IPS DF 6.9 (cell line): ENCODE measurements at regions not wholly inside any gene's neighbourhood (a gene's known extent, or its start where the extent isn't known, plus 50 kb on each side); places are given as distances from the start of the nearest gene placed in this dataset.
"Not testable (repeated sequence)": the region's sequence is repeated elsewhere in the genome, so short reads cannot be mapped to it uniquely, and the experiment has no call there.

Experiments used
- DNase-seq: peaks from one replicate; pipeline ENCODE4 v3.0.0-alpha.2; 2013; ENCODE audit warnings: low read depth, low spot score
- H3K27ac ChIP-seq: one replicate; pipeline ENCODE4 v1.5.1; 2013; ENCODE audit warnings: low read length, control low read depth
- H3K27me3 ChIP-seq: 2 replicates; pipeline ENCODE4 v1.6.1; 2013; ENCODE audit warnings: mild to moderate bottlenecking, low read length; ENCODE audit not compliant: control insufficient read depth, insufficient read depth
- H3K36me3 ChIP-seq: 2 replicates; pipeline ENCODE4 v1.6.1; 2013; ENCODE audit warnings: low read length; ENCODE audit not compliant: control insufficient read depth, insufficient read depth
- H3K4me1 ChIP-seq: 2 replicates; pipeline ENCODE4 v1.6.1; 2013; ENCODE audit warnings: low read length; ENCODE audit not compliant: control insufficient read depth, insufficient read depth
- H3K4me3 ChIP-seq: 2 replicates; pipeline ENCODE4 v1.5.1; 2013; ENCODE audit warnings: mild to moderate bottlenecking, low read length
- H3K9me3 ChIP-seq: 2 replicates; pipeline ENCODE4 v1.6.1; 2013; ENCODE audit warnings: low read length, inconsistent platforms; ENCODE audit not compliant: control insufficient read depth, insufficient read depth
- WGBS: extraction: QIAGEN DNeasy Blood & Tissue Kit; methylation state at CpG from one replicate; pipeline ENCODE4 v1.1.7; 2013; ENCODE audit warnings: mixed read lengths, missing lambda C conversion rate; ENCODE audit not compliant: insufficient read length, insufficient coverage; 5-methylcytosine and 5-hydroxymethylcytosine counted together

- Histone ChIP-seq H3K27me3 (no peaks in the 10 kb centered on the region), H3K36me3 (no peaks in the 10 kb centered on the region), H3K4me1 (no peaks in the 10 kb centered on the region), H3K27ac (no peak overlapping the region), H3K4me3 (no peak overlapping the region), H3K9me3 (no peaks in the 10 kb centered on the region)
- no peak for DNase-seq
- WGBS: no CpG with 5 or more reads among the region's 22 CpGs
These were observed 175.8 kb downstream of the NPIPB11 start for GRCh38 chr16:29230671-29231096.

- not testable (repeated sequence) for H3K27me3 ChIP-seq, H3K4me1 ChIP-seq, H3K9me3 ChIP-seq, H3K27ac ChIP-seq, DNase-seq, H3K36me3 ChIP-seq, H3K4me3 ChIP-seq
- WGBS: no CpG with 5 or more reads among the region's 21 CpGs
These were observed 176.4 kb downstream of the NPIPB11 start for GRCh38 chr16:29230006-29230668.

GRCh38 chr16:29229616-29230005 is 176.9 kb downstream of the NPIPB11 start:
- not testable (repeated sequence) for DNase-seq, H3K4me3 ChIP-seq, H3K27ac ChIP-seq, H3K36me3 ChIP-seq, H3K4me1 ChIP-seq, H3K9me3 ChIP-seq, H3K27me3 ChIP-seq
- WGBS: no CpG with 5 or more reads among the region's 8 CpGs

DNA sequence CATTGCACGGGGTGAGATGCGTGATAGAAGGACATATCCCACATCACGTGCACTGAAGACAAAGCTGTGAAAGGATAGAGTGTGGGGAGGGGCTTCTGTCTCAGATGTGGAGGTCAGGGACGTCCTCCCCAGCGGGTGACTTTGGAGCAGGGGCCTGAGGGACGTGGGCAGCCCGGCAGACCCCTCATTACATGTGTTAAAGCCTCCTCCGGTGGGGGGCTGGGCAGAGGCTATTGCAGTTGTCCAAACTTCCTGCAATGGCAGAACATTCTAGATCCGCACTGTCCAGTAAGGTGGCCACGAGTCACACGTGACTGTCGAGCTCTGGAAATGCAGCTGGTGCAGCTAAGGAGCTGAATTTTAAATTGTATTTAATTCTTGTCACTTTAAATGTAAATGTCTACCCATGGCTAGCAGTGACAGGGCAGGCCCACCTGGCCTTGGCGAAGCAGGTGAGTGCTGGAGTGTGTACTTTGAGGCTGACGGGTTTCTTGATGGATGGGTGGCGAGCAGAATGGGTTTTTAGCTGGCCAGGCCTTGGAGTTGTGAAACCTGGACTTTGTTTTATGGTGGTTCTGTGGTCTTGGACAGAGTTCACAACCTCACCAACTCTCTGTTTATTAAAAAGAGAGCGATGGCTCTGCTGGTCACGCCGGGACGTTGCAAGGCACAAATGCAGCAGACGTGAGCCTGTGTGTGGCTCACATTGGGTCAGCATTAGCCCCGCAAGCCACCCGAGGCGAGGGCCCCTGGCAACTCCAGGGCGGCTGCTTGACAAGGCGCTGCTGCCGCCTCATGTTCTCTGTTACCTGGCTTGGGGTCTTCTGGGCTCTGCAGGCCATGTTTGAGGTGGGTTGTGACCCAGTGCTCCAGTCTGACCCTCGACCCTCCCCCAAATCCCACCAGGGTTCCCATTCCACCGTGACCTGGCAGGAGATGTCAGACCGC is 177.6 kb downstream of the NPIPB11 start:
- WGBS: no CpG with 5 or more reads among the region's 29 CpGs
- not testable (repeated sequence) for H3K9me3 ChIP-seq, H3K4me1 ChIP-seq, H3K36me3 ChIP-seq, H3K4me3 ChIP-seq, DNase-seq, H3K27ac ChIP-seq, H3K27me3 ChIP-seq

GRCh38 chr16:29227751-29228663 is 178.5 kb downstream of the NPIPB11 start:
- H3K27me3 ChIP-seq, DNase-seq, H3K4me3 ChIP-seq, H3K9me3 ChIP-seq, H3K4me1 ChIP-seq, H3K36me3 ChIP-seq, H3K27ac ChIP-seq: not testable (repeated sequence)
- WGBS: no CpG with 5 or more reads among the region's 20 CpGs

- no CpG with 5 or more reads among the region's 13 CpGs for WGBS
- Histone ChIP-seq H3K4me3 (no peak overlapping the region), H3K9me3 (no peaks in the 10 kb centered on the region), H3K36me3 (no peaks in the 10 kb centered on the region), H3K27me3 (no peaks in the 10 kb centered on the region), H3K4me1 (no peaks in the 10 kb centered on the region), H3K27ac (no peak overlapping the region)
- DNase-seq: no peak
These were observed 179.7 kb downstream of the NPIPB11 start for GRCh38 chr16:29226782-29227181.

- H3K27ac ChIP-seq, H3K4me3 ChIP-seq, H3K4me1 ChIP-seq, DNase-seq, H3K9me3 ChIP-seq, H3K36me3 ChIP-seq, H3K27me3 ChIP-seq: not testable (repeated sequence)
- no CpG with 5 or more reads among the region's 4 CpGs for WGBS
These were observed 181.8 kb downstream of the NPIPB11 start for GRCh38 chr16:29224675-29225074.

DNA sequence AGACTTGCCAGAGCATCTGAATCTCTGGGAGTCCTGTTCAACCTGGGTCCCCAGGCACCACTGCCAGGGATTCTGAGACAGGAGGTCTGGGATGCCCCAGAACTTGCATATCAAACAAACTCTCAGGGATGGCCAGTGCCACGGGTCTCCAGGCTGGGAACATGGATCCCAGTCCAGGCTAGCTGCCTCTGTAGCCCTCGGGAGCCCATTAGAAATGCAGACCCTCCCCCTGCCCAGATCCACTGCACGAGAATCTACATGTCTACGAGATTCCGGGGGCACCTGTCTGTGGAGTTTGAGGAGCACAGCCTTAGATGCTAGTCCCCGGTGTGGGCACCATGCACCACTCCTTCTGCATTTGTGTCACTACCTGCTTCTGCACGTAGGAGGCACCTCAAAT is 183.9 kb downstream of the NPIPB11 start:
- not testable (repeated sequence) for H3K4me3 ChIP-seq

DNA sequence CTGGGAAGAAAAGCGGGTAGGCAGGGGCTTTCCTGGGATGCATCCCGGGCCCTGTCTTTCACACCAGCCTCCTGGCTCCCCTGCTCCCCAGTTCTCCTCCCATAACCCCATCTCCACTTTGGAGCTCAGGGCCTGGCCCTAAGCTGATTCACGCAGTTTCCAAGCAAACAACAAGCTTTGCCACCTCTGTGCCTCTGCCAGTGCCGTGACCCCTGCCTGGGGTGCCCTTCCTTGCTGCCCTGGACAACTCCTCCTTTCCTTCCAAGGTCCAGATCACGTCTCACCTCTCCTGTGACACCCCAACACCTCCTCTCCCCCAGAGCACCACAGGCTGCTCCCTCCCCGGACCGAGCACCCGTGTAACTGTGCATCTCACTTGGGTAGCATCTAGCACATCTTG is 184.5 kb downstream of the NPIPB11 start:
- not testable (repeated sequence) for H3K27ac ChIP-seq, H3K4me3 ChIP-seq, H3K36me3 ChIP-seq, DNase-seq, H3K4me1 ChIP-seq, H3K9me3 ChIP-seq, H3K27me3 ChIP-seq
- WGBS: no CpG with 5 or more reads among the region's 8 CpGs

More for the DNA sequence above, 183.9 kb downstream of the NPIPB11 start:
- H3K4me1 ChIP-seq, H3K36me3 ChIP-seq, H3K27ac ChIP-seq, H3K9me3 ChIP-seq, DNase-seq, H3K27me3 ChIP-seq: not testable (repeated sequence)
- WGBS: no CpG with 5 or more reads among the region's 7 CpGs

- WGBS: no CpG with 5 or more reads among the region's 10 CpGs
- not testable (repeated sequence) for H3K27ac ChIP-seq, H3K4me1 ChIP-seq, H3K27me3 ChIP-seq, H3K9me3 ChIP-seq, H3K36me3 ChIP-seq, H3K4me3 ChIP-seq, DNase-seq
These were observed 185.1 kb downstream of the NPIPB11 start for GRCh38 chr16:29221281-29221955.
